Activated effector memory CD4-positive, alpha-beta T cell treated with Interleukin-2 at 50 U/mL for 16 hours (primary cell): ENCODE measurements at regions not wholly inside any gene's neighbourhood (a gene's known extent, or its start where the extent isn't known, plus 50 kb on each side); places are given as distances from the start of the nearest gene placed in this dataset.
"Not testable (repeated sequence)": the region's sequence is repeated elsewhere in the genome, so short reads cannot be mapped to it uniquely, and the experiment has no call there.

Source experiments
- DNase-seq: peaks from one replicate; pipeline ENCODE4 v3.0.0-alpha.2; 2020

- DNase-seq = not testable (repeated sequence)
Measured at GRCh38 chr20:29566901-29567635, 1690.4 kb upstream of the DEFB115 start.

- not testable (repeated sequence) for DNase-seq
Measured at GRCh38 chr20:29567671-29568070, 1689.8 kb upstream of the DEFB115 start.

GRCh38 chr20:29570126-29570525 is 1687.3 kb upstream of the DEFB115 start:
- DNase-seq = not testable (repeated sequence)

GRCh38 chr20:29589530-29589929 is 1667.9 kb upstream of the DEFB115 start:
- not testable (repeated sequence) for DNase-seq

- DNase-seq = not testable (repeated sequence)
Measured at GRCh38 chr20:29604163-29604562, 1653.3 kb upstream of the DEFB115 start.

- DNase-seq = not testable (repeated sequence)
Measured at GRCh38 chr20:29606171-29606570, 1651.3 kb upstream of the DEFB115 start.

- not testable (repeated sequence) for DNase-seq
Measured at GRCh38 chr20:29629395-29629794, 1628.1 kb upstream of the DEFB115 start.
